Stimulated activated CD4-positive, alpha-beta T cell treated with anti-CD3 and anti-CD28 coated beads, TNF-alpha, amount 100 ng/mL, for 4 hours (primary cell): ENCODE measurements at regions not wholly inside any gene's neighbourhood (a gene's known extent, or its start where the extent isn't known, plus 50 kb on each side); places are given as distances from the start of the nearest gene placed in this dataset.

Experiments
- DNase-seq, 3 experiments: peaks; one replicate each; pipeline ENCODE4 v3.0.0-alpha.2; 2020; ENCODE audit warnings: low read depth in 3 of 3

GRCh38 chr3:72567474-72567873 is 280.8 kb downstream of the SHQ1 start:
- DNase-seq = no peak

- no peak for DNase-seq
These were observed 282.7 kb downstream of the SHQ1 start for GRCh38 chr3:72565593-72565992.

GRCh38 chr3:72563690-72564370 is 284.4 kb downstream of the SHQ1 start:
- no peak for DNase-seq

DNA sequence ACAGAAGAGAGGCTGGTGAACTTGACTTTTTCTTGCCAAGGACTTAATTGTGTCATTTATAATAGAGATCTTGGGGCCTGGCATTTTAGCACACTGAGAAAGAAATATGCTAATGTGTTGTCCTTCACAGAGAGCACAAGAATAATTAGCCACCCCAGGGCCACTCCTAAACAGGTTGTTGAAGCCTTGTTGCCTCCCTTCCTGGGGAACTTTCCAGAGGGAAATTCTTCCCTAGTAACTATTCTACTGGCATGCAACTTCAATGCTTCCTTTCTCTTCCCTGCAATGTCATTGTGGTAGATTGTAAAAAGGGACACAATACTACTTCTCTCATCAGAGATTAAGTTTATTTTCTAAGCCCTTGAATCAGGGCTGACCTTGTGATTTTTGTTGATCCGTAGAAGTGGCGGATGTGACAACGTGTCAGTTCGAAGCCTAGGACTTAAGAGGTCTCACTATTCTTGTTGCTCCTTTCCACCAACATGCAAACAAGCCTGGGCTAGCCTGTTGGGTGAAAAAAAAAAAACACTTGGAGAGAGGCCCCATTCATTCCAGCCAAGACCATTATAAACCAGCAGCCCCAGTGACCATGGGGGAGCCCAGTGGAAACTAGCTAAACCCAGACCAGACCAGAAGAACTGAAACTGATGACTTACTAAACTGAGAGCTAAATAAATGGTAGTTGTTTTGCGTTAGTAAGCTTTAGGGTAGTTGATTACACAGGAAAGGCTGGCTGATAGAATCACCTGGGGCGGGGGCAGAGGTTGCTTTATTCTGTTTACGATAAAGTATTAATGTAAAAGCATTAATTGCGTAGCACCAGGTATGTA is 287.2 kb downstream of the SHQ1 start:
- DNase-seq = no peak

DNA sequence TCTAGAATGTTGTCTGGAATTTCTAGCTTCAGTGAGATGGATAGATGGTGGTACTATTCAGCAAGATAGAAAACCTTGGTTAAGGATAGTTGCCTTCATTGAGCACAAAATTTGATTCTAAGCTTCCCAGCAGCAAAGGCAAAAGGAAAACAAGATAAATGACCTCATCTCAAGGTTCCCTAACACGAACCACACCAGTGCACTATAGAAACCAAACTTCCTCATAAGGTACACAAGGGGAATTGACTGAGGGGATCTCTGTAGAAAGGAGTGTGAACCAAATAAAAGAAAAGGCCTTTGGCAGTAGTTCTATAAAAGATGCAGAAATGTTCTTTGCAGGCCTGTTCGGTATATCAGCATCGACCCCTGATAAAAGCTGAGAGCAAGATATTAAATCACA is 288.9 kb downstream of the SHQ1 start:
- DNase-seq = no peak

- DNase-seq = no peak
These were observed 290.2 kb downstream of the SHQ1 start for GRCh38 chr3:72558001-72558400.

GRCh38 chr3:72555714-72556113 is 292.5 kb downstream of the SHQ1 start:
- no peak for DNase-seq

DNA sequence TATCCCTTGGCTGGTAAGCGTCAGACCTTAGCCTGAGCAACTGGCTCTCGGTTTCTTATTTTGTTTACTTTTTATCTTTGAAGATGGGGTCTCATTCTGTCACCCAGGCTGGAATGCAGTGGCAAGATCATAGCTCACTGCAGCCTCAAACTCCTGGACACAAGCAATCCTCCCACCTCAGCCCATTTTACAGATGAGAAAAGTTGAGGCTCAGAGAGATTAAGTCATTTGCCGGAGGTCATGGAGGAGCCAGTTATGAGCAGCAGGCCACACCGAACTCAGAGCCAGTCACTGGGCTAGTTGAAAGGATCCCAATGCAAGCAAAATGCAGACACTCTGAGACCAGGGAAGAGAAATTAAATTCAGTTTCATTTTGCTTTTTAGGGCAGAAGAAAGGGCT is 293.6 kb downstream of the SHQ1 start:
- DNase-seq = no peak

GRCh38 chr3:72553298-72553697 is 294.9 kb downstream of the SHQ1 start:
- no peak for DNase-seq

- DNase-seq = no peak
These were observed 297.5 kb downstream of the SHQ1 start for GRCh38 chr3:72550582-72551262.

GRCh38 chr3:72549761-72550581 is 298.3 kb downstream of the SHQ1 start:
- DNase-seq = no peak

DNA sequence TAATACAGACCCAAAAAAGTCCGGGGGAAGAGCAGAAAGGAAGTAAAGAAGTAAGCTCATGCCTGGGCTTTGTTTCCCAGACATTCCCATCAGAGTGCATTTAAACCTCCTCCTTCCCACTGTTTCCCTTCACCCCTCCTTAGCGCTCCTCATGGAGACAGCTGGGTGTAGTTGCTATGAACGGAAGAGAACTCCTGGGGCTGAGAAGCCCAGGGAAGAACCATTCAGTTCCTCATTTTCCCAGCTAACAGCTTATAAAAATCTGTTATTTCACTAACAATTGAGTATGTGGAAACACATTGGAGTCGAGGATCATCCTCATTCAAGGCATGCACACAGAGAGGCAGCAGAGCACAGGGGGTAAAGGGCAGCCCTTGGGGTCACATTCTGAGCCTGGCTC is 299.3 kb downstream of the SHQ1 start:
- no peak for DNase-seq

DNA sequence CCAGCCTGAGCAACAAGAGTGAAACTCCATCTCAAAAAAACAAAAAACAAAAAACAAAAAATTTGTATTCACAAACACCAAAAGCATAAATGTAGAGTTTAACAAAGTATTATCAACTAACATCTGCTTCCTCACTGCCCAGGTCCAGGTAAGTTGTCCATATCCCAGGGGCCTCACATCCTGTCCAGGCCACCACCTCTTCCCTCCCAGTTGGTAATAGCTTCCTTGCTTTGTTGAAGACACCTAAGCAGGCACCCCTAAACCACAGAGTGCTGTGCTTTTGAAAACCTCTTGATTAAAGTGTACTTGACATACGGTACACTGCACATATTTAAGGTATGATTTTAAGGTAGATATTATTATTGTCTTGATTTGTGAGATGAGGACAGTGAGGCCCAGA is 299.8 kb downstream of the SHQ1 start:
- DNase-seq = no peak

- no peak for DNase-seq
These were observed 301.1 kb downstream of the SHQ1 start for GRCh38 chr3:72547183-72547582.

GRCh38 chr3:72544239-72544638 is 304.0 kb downstream of the SHQ1 start:
- no peak for DNase-seq

GRCh38 chr3:72543246-72543645 is 305.0 kb downstream of the SHQ1 start:
- DNase-seq = no peak

- no peak for DNase-seq
These were observed 305.5 kb downstream of the SHQ1 start for GRCh38 chr3:72542781-72543180.

DNA sequence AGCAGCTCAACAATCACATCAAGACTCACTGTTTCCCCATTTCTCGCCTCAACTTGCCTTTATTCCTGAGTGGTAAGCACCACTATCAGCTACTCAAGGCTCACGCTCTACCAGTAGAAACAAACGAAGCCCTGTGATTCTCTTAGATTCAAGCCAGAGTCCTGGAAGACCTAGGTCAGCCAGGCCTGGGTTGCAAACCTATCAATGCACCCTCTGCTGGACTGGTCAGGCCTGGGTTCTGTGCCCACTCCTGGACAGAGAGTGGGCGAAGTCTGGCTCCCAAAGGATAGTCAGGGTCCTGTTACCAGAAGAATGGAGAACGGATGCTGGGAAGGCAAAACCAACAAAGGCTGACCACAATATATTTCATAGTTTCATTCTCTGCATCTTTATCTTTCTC is 308.4 kb downstream of the SHQ1 start:
- no peak for DNase-seq

DNA sequence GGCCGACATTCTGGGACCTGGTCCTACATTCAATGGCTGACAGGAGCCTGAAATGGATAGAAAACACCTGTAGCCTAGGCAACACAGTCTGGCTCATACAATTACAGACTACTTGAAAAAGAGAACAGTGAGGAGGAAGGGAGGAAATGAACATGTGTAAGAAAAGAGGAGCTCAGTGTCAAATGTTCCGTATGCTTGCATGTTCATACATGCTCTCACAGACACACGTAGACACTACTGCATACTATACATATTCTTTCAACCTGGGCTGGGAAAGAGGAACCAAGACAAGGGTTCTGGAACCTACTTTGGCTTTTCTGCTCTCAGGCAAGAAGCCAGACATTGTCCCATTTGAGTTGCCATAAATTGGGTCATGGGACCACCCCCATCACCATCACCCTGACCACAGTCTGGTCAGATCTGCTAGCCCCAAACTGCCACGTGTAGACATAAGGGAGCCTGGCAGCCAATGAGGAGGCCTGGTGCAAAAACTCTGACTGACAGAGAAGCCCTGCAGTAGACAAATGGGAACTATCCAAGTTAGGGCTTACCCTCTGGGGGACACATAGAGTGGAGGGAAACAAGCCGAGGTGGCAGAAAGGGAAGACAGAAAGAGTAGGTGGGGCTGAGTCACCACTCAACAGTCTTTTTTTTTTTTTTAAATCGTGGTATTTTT is 310.0 kb downstream of the SHQ1 start:
- no peak for DNase-seq

DNA sequence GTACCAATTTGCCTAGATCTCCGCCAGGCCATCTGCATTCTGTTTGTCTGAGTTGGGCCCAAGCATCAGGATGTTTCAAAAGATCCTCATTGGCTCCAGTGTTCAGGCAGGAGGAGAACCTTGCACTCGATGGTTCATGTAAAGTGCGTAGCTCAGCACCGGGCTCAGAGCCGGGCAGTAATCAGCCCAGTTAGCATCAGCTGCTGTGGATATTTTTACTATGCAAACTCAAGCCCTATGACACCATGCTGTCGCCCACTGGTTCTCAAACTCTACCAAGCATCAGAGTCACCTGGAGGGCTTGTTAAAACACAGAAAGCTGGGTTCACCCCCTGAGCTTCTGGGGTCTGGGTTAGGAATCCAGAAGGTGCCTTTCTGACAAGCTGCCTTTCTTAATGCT is 310.8 kb downstream of the SHQ1 start:
- DNase-seq = no peak

- DNase-seq = no peak
These were observed 311.4 kb downstream of the SHQ1 start for GRCh38 chr3:72536878-72537267.
